OCI-LY1 (cell line): ENCODE measurements at regions not wholly inside any gene's neighbourhood (a gene's known extent, or its start where the extent isn't known, plus 50 kb on each side); places are given as distances from the start of the nearest gene placed in this dataset.

ENCODE experiments used
- EZH2 ChIP-seq: fragments of 200-600 bp; sonication (generic), shearing (Covaris generic); IDR thresholded peaks from 2 replicates; pipeline ENCODE4 v1.8.0; 2017; ENCODE audit warnings: borderline replicate concordance, mixed run types, mild to moderate bottlenecking, antibody characterized with exemption, low read length, moderate library complexity, mixed read lengths
- TF ChIP-seq, protein P1 (sequence below): fragments of 200-600 bp; sonication (generic), shearing (Covaris generic); IDR thresholded peaks from 2 replicates; pipeline ENCODE4 v1.5.1; 2017; ENCODE audit warnings: mild to moderate bottlenecking, antibody characterized with exemption, low read length, moderate library complexity, mixed read lengths

- TF ChIP-seq, protein P1, sequence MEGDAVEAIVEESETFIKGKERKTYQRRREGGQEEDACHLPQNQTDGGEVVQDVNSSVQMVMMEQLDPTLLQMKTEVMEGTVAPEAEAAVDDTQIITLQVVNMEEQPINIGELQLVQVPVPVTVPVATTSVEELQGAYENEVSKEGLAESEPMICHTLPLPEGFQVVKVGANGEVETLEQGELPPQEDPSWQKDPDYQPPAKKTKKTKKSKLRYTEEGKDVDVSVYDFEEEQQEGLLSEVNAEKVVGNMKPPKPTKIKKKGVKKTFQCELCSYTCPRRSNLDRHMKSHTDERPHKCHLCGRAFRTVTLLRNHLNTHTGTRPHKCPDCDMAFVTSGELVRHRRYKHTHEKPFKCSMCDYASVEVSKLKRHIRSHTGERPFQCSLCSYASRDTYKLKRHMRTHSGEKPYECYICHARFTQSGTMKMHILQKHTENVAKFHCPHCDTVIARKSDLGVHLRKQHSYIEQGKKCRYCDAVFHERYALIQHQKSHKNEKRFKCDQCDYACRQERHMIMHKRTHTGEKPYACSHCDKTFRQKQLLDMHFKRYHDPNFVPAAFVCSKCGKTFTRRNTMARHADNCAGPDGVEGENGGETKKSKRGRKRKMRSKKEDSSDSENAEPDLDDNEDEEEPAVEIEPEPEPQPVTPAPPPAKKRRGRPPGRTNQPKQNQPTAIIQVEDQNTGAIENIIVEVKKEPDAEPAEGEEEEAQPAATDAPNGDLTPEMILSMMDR: no peak
- TF ChIP-seq EZH2: no peak
These were observed 295.3 kb downstream of the PDGFC start for GRCh38 chr4:156676116-156676851.
